ENCODE measurements at regions not wholly inside any gene's neighbourhood (a gene's known extent, or its start where the extent isn't known, plus 50 kb on each side); places are given as distances from the start of the nearest gene placed in this dataset.

- no peak overlapping the region for H3K4me3 ChIP-seq
- H3K27ac ChIP-seq, result no peak overlapping the region
Observed at GRCh38 chr7:125683156-125683555, 753.5 kb upstream of the POT1 start.

GRCh38 chr7:125681508-125681907, 751.9 kb upstream of the POT1 start:
- no peak overlapping the region for H3K4me3 ChIP-seq
- no peak overlapping the region for H3K27ac ChIP-seq

DNA sequence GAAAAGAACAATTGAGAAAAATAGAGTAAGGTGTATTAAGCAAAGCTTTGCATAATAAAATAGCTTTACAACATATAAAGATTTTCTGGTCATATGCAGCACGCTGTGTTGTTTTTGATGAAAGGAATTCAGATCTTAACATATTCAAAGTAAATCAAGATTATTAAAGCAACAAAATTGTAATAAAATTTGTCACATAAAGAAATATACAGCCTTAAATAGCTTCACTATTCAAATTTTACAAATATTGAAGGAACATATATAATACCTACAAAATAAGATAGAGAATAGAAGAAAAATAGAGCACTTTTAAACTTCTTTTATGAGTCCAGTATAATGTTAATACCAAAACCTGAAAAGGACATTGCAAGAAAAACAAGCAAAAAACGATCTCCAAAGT, 749.1 kb upstream of the POT1 start:
- Histone ChIP-seq H3K27ac (no peak overlapping the region), H3K4me3 (no peak overlapping the region)

GRCh38 chr7:125675640-125676039, 746.0 kb upstream of the POT1 start:
- Histone ChIP-seq H3K27ac (no peak overlapping the region), H3K4me3 (no peak overlapping the region)

- no peak overlapping the region for H3K27ac ChIP-seq
- no peak overlapping the region for H3K4me3 ChIP-seq
Observed at GRCh38 chr7:125675169-125675568, 745.5 kb upstream of the POT1 start.

DNA sequence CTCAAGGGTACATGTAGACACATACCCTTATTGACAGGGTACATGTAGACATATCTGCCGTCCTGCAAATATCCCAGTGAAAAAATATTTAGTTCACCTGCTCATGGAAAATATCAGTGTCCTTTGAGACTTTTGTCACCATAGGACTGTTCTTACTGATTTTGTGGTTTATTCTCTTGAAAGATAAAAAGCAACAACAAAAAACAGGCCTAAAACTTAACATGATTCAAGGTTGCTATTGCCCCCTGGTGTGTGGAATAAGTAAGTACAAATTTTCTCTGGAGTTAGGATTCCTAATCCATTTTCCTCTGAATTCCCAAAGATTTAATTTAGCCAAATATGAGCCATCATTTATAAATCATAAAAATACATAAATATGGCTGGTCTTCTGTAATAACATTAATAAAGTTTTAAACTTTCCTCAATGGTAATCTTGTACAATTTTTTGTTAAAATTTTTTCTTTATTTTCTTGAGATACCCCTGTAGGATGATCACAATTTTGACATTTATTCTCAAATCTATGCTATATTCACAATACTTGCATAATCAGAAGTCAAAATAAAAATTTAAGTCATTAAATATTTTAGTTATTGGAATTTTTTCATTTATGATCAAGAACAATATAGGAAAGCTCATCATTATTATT, 741.4 kb upstream of the POT1 start:
- Histone ChIP-seq H3K27ac (no peak overlapping the region), H3K4me3 (no peak overlapping the region)

GRCh38 chr7:125668321-125668993, 738.8 kb upstream of the POT1 start:
- Histone ChIP-seq H3K27ac (no peak overlapping the region), H3K4me3 (no peak overlapping the region)

DNA sequence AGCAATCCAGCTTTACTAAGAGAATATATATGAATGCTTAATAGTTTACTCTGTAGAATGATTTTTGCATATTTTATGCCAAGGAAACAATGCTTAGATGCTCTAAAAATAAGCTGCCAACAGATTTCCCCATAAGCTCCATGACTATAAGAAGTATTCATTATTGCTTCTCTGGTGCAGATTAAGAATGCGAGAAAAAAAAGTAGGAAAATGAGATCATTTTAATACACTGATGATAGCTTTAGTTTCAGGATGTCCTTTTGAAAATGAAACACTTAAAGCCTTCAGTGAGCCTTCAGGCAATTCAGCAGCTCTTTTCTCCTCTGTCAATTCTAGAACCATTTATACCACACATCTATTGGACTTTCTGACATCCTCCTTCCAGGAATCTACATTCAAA, 735.0 kb upstream of the POT1 start:
- no peak overlapping the region for H3K27ac ChIP-seq
- no peak overlapping the region for H3K4me3 ChIP-seq

DNA sequence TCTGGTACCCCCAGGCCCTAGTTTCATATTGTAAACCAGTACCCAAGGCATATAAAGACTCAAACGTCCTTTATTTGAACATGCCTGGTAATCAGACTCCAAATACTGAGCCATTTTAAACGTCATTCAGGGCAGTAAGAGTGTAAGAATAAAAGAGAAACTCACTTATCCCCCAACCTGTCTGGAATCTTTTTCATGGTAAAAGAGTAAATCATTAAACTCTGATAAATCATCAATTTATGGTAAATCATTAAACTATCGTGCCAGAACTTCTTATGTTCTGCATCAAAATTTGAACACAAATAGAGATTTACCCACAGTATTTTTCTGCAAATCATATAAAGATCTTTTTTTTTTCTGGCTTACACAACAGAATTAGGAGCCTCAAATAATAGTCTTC, 734.3 kb upstream of the POT1 start:
- H3K4me3 ChIP-seq, result no peak overlapping the region
- H3K27ac ChIP-seq, result no peak overlapping the region

DNA sequence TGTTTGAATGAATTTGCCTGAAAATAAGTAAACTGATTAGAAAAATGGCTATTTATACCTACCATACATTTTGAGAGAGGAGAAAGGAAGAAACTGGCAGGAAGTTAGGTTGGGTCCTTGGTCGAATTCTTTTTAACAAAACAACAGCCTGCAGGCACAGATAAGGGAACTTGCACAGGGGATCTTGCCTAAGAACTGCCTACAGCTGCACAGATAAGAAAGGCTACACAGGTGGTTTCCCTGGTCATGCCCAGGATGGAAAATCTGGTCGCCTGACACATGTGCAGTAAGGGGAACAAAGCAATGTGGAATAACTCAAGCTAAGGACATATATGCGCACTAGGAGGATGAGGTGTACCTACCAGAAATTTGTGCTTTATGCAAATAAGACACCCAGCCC, 732.1 kb upstream of the POT1 start:
- Histone ChIP-seq H3K4me3 (no peak overlapping the region), H3K27ac (no peak overlapping the region)

DNA sequence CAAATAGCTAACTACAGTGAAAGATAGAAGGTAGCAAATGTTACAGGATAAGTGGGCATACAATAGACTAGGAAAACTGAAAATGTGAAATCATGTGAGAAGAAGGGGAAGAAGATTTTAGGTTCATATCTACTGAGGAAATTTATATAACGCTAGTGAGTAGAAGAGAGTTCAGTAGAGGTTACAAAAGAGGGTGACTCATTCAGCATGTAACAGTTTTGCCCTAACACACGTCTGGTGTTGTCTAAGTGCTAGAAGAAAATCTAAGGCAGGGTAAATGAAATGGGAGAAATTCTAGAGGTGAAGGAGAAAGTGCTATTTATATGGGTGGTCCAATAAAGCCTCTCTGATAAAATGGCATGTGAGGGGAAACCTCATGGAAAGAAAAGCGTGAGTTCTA, 731.4 kb upstream of the POT1 start:
- no peak overlapping the region for H3K27ac ChIP-seq
- H3K4me3 ChIP-seq, result no peak overlapping the region

DNA sequence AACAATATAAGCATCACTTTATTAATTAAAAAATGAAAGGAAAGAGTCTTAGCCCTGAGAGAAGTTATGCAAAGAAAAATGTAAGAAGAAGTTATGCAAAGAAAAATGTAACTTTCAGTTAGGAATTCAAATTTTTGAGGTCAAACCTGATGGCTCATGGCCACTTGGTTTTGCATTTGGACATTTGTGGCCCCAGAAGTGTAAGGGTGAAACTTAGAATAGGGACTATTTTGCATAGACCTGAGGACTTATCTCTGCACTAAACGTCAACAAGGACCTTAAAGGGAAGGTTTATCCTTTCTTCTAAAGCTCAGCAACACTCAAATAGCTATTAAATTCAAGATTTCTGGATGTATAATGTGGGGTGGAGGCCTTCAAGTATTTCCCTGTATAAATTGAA, 724.5 kb upstream of the POT1 start:
- H3K27ac ChIP-seq, result no peak overlapping the region
- H3K4me3 ChIP-seq, result no peak overlapping the region

GRCh38 chr7:125651823-125652528, 722.4 kb upstream of the POT1 start:
- H3K4me3 ChIP-seq, result no peak overlapping the region
- no peak overlapping the region for H3K27ac ChIP-seq

GRCh38 chr7:125648543-125648942, 718.9 kb upstream of the POT1 start:
- Histone ChIP-seq H3K27ac (no peak overlapping the region), H3K4me3 (no peak overlapping the region)

- Histone ChIP-seq H3K27ac (no peak overlapping the region), H3K4me3 (no peak overlapping the region)
Observed at GRCh38 chr7:125645770-125646169, 716.1 kb upstream of the POT1 start.

GRCh38 chr7:125644109-125644508, 714.5 kb upstream of the POT1 start:
- no peak overlapping the region for H3K4me3 ChIP-seq
- no peak overlapping the region for H3K27ac ChIP-seq

DNA sequence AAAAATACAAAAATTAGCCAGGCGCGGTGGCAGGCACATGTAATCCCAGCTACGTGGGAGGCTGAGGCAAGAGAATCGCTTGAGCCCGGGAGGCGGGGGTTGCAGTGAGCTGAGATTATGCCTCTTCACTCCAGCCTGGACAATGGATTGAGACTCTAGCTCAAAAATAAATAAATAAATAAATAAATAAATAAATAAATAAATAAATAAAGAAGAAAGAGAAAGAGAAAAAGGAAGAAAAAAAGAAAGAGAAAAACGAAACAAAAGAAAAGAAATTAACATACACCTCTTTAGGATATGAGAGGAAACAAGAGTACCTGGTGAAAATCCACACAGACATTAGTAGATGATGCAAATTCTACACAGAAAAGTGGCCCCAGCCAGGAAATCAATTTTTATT, 713.7 kb upstream of the POT1 start:
- no peak overlapping the region for H3K27ac ChIP-seq
- no peak overlapping the region for H3K4me3 ChIP-seq

DNA sequence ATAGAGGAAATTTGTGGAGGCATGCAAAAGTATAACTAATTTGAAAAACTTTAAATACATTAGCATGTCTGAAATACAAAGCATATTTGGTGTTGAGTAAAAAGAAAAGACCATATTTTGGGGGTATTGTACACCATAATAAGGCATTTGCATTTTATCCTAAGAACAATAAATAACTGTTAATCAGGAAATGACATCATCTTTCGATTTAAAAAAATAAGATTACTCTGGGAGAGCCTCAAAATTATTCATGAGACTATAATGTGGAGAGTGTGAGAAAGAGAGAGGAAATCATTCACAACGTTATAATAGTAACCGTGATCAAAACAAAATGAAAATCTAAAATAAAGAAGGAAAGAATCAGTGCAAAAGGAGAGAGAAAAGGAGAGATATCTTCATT, 712.3 kb upstream of the POT1 start:
- H3K27ac ChIP-seq, result no peak overlapping the region
- no peak overlapping the region for H3K4me3 ChIP-seq

DNA sequence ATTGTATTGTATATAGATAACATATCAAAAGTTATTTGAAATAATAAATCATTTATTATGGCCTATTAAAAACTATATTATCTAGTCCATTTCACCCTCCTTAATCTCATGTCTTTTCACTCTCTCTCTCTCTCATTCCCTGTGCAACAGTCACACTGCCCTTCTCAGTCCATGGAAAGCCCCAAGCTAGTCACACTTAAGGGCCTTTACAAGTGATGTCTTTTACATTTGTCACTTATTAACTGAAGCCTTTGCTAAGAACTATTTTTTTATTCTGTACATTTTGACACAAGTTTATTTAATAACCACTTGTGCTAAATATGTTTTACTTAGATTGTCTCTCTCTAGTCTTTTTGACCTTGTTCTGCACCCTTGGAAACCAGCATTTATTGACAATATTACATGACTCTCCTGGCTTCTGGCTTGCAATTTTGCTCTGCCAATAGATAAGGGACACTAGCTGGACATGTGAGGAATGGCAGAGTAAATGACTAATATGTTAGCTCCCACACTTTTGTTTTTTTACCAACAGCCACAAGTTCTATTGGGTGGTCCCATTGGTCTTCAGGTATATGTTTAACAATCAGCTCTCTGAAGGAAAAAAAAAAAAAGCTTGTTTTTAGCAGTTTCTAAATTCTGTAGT, 706.8 kb upstream of the POT1 start:
- H3K27ac ChIP-seq, result no peak overlapping the region
- H3K4me3 ChIP-seq, result no peak overlapping the region

GRCh38 chr7:125618516-125618915, 688.9 kb upstream of the POT1 start:
- Histone ChIP-seq H3K4me3 (no peak overlapping the region), H3K27ac (no peak overlapping the region)

DNA sequence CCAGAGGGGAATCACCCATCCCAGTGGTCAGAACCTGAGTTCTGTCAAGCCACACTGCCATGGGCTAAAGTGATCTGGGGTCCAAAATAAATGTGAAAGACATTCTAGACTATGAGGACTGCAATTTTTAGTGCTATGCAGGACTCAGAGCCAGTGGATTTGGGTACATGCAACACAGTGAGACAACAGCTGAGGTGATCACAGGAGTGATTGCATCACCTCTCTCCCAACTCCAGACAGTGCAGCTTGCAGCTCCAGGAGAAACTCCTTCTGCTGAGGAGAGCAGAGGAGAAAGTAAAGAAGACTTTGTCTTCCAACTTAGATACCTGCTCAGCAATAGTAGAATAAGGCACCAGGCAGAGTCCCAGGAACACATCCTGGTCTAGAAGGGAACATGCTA, 682.0 kb upstream of the POT1 start:
- no peak overlapping the region for H3K27ac ChIP-seq

More for the DNA sequence above, 682.0 kb upstream of the POT1 start:
- H3K4me3 ChIP-seq, result no peak overlapping the region

All from skin epidermis (tissue), 12 donors.